CD8-positive, alpha-beta memory T cell (primary cell): ENCODE measurements at regions not wholly inside any gene's neighbourhood (a gene's known extent, or its start where the extent isn't known, plus 50 kb on each side); places are given as distances from the start of the nearest gene placed in this dataset.
"Not testable (repeated sequence)": the region's sequence is repeated elsewhere in the genome, so short reads cannot be mapped to it uniquely, and the experiment has no call there.

ENCODE experiments used
- CTCF ChIA-PET: fragments of 350-600 bp; sonication (Branson Sonifier 250); formaldehyde crosslinking; loops from one replicate; lab custom pipeline; 2021; ENCODE audit warnings: antibody characterized with exemption; lab: Charles Lee
- POLR2A ChIA-PET: fragments of 350-600 bp; sonication (Branson Sonifier 250); formaldehyde crosslinking; loops from one replicate; lab custom pipeline; 2021; ENCODE audit warnings: antibody characterized with exemption; lab: Charles Lee
- DNase-seq, 5 donors: peaks; one replicate each; pipeline versions ENCODE4 v3.0.0 to v3.0.0-alpha.2; 2020 to 2022; ENCODE audit warnings: mixed read lengths in 1 of 5
- H3K27ac ChIP-seq: one replicate; pipeline ENCODE4 v1.7.0; 2013; ENCODE audit warnings: low read depth, mild to moderate bottlenecking, low read length, moderate library complexity
- H3K27me3 ChIP-seq: 2 replicates; pipeline ENCODE4 v1.7.0; 2013; ENCODE audit warnings: low read length, mild to moderate bottlenecking; ENCODE audit not compliant: insufficient read depth, poor library complexity, severe bottlenecking
- H3K36me3 ChIP-seq: 2 replicates; pipeline ENCODE4 v1.7.0; 2013; ENCODE audit warnings: mild to moderate bottlenecking, low read length, moderate library complexity; ENCODE audit not compliant: insufficient read depth
- H3K4me1 ChIP-seq: 2 replicates; pipeline ENCODE4 v1.7.0; 2013; ENCODE audit warnings: mild to moderate bottlenecking, low read length, moderate library complexity; ENCODE audit not compliant: insufficient read depth
- H3K4me3 ChIP-seq: 2 replicates; pipeline ENCODE4 v1.7.0; 2013; ENCODE audit warnings: mild to moderate bottlenecking, low read length
- H3K9me3 ChIP-seq: 2 replicates; pipeline ENCODE4 v1.7.0; 2013; ENCODE audit warnings: mild to moderate bottlenecking, low read length
- H3K27ac Mint-ChIP-seq, 8 donors: one replicate each; pipeline ENCODE4 v1.8.0; 2020 to 2021; ENCODE audit warnings: mixed read lengths in 8 of 8, mild to moderate bottlenecking in 6 of 8, inconsistent platforms in 3 of 8, moderate library complexity in 3 of 8
- H3K27me3 Mint-ChIP-seq, 2 donors: one replicate each; pipeline ENCODE4 v1.8.0; 2020 to 2021; ENCODE audit warnings: mixed read lengths in 2 of 2, mild to moderate bottlenecking in 1 of 2, moderate library complexity in 1 of 2
- H3K36me3 Mint-ChIP-seq, 3 donors: one replicate each; pipeline ENCODE4 v1.8.0; 2020 to 2021; ENCODE audit warnings: mixed read lengths in 3 of 3, inconsistent platforms in 1 of 3, mild to moderate bottlenecking in 1 of 3
- H3K4me1 Mint-ChIP-seq, 3 donors: one replicate each; pipeline ENCODE4 v1.8.0; 2020 to 2021; ENCODE audit warnings: mixed read lengths in 3 of 3, inconsistent platforms in 1 of 3, mild to moderate bottlenecking in 1 of 3
- H3K4me3 Mint-ChIP-seq, 7 donors: one replicate each; pipeline ENCODE4 v1.8.0; 2020 to 2021; ENCODE audit warnings: mixed read lengths in 7 of 7, mild to moderate bottlenecking in 6 of 7, moderate library complexity in 4 of 7, inconsistent platforms in 2 of 7
- H3K9me3 Mint-ChIP-seq, 5 donors: one replicate each; pipeline ENCODE4 v1.8.0; 2020 to 2022; ENCODE audit warnings: mixed read lengths in 5 of 5, mild to moderate bottlenecking in 3 of 5, moderate library complexity in 2 of 5, inconsistent platforms in 1 of 5

GRCh38 chr18:75696391-75696790, 268.9 kb upstream of the SMIM21 start:
- Mint-ChIP-seq H3K27me3 (peaks cover 0 to 1% of the 10 kb centered on the region in 2 donors), H3K4me1 (no peaks in the 10 kb centered on the region), H3K9me3 (peaks cover 0 to 6% (median 0%) of the 10 kb centered on the region in 5 donors), H3K27ac (no peak overlapping the region), H3K36me3 (no peaks in the 10 kb centered on the region), H3K4me3 (no peak overlapping the region)
- Histone ChIP-seq H3K4me1 (no peaks in the 10 kb centered on the region), H3K4me3 (no peak overlapping the region), H3K9me3 (no peaks in the 10 kb centered on the region), H3K36me3 (no peaks in the 10 kb centered on the region), H3K27ac (no peak overlapping the region), H3K27me3 (no peaks in the 10 kb centered on the region)
- ChIA-PET CTCF (no interaction called here), POLR2A (no interaction called here)
- no peak for DNase-seq

- H3K27ac ChIP-seq: no peak overlapping the region
- Mint-ChIP-seq H3K9me3 (peaks cover 0 to 6% (median 0%) of the 10 kb centered on the region in 5 donors), H3K27me3 (peaks cover 1 to 6% of the 10 kb centered on the region in 2 donors), H3K27ac (no peak overlapping the region), H3K4me1 (no peaks in the 10 kb centered on the region), H3K4me3 (no peak overlapping the region), H3K36me3 (no peaks in the 10 kb centered on the region)
- POLR2A ChIA-PET: no interaction called here
- no peaks in the 10 kb centered on the region for H3K9me3 ChIP-seq
- H3K4me1 ChIP-seq: no peaks in the 10 kb centered on the region
- no peaks in the 10 kb centered on the region for H3K36me3 ChIP-seq
- H3K27me3 ChIP-seq: no peaks in the 10 kb centered on the region
- DNase-seq: no peak
- no peak overlapping the region for H3K4me3 ChIP-seq
- CTCF ChIA-PET: no interaction called here
Measured at GRCh38 chr18:75694292-75694691, 266.8 kb upstream of the SMIM21 start.

DNA sequence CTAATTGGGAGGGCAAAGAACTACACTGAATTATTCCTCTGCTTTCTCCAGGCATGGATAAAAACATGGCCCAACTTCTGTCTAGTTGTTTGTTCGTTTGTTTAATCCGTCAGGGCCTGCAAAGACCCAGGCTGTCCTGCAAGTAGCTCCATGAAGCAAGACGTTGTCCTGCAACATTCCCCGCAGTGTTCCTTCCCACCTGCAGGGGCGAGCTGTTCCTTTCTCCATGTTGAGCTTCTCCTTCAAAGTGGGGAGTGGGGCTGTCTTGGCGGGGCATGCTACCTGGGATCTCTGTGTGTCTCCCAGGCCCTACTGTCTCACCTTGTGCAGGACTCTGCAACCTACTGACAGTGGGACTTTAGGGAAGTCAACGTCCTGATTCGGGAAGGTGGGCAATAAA, 264.0 kb upstream of the SMIM21 start:
- no peak for DNase-seq
- H3K27me3 Mint-ChIP-seq: peaks cover 1 to 6% of the 10 kb centered on the region in 2 donors
- peaks cover 0 to 4% (median 0%) of the 10 kb centered on the region in 5 donors for H3K9me3 Mint-ChIP-seq
- Histone ChIP-seq H3K4me1 (no peaks in the 10 kb centered on the region), H3K4me3 (no peak overlapping the region), H3K27ac (no peak overlapping the region), H3K27me3 (no peaks in the 10 kb centered on the region), H3K9me3 (no peaks in the 10 kb centered on the region), H3K36me3 (no peaks in the 10 kb centered on the region)
- H3K4me3 Mint-ChIP-seq: no peak overlapping the region
- H3K4me1 Mint-ChIP-seq: no peaks in the 10 kb centered on the region
- POLR2A ChIA-PET: no interaction called here
- CTCF ChIA-PET: no interaction called here
- H3K36me3 Mint-ChIP-seq: no peaks in the 10 kb centered on the region
- H3K27ac Mint-ChIP-seq: no peak overlapping the region

GRCh38 chr18:75690283-75690682, 262.8 kb upstream of the SMIM21 start:
- H3K27ac ChIP-seq, H3K27me3 ChIP-seq, H3K27me3 Mint-ChIP-seq, H3K4me3 Mint-ChIP-seq, H3K9me3 ChIP-seq, CTCF ChIA-PET, H3K27ac Mint-ChIP-seq, H3K4me3 ChIP-seq, DNase-seq, H3K36me3 Mint-ChIP-seq, H3K9me3 Mint-ChIP-seq, H3K4me1 Mint-ChIP-seq, H3K4me1 ChIP-seq, POLR2A ChIA-PET, H3K36me3 ChIP-seq: not testable (repeated sequence)

GRCh38 chr18:75687626-75688025, 260.1 kb upstream of the SMIM21 start:
- ChIA-PET POLR2A (no interaction called here), CTCF (no interaction called here)
- Mint-ChIP-seq H3K36me3 (no peaks in the 10 kb centered on the region), H3K4me1 (no peaks in the 10 kb centered on the region), H3K9me3 (no peaks in the 10 kb centered on the region), H3K4me3 (no peak overlapping the region), H3K27me3 (peaks cover 2 to 8% of the 10 kb centered on the region in 2 donors), H3K27ac (no peak overlapping the region)
- Histone ChIP-seq H3K36me3 (no peaks in the 10 kb centered on the region), H3K27me3 (no peaks in the 10 kb centered on the region), H3K4me3 (no peak overlapping the region), H3K27ac (no peak overlapping the region), H3K9me3 (no peaks in the 10 kb centered on the region), H3K4me1 (no peaks in the 10 kb centered on the region)
- DNase-seq: no peak

GRCh38 chr18:75683426-75683825, 255.9 kb upstream of the SMIM21 start:
- Mint-ChIP-seq H3K27ac (no peak overlapping the region), H3K36me3 (no peaks in the 10 kb centered on the region), H3K27me3 (peaks cover 5 to 12% of the 10 kb centered on the region in 2 donors), H3K4me3 (no peak overlapping the region), H3K9me3 (peaks cover 0 to 1% (median 0%) of the 10 kb centered on the region in 5 donors), H3K4me1 (no peaks in the 10 kb centered on the region)
- POLR2A ChIA-PET: no interaction called here
- CTCF ChIA-PET: no interaction called here
- DNase-seq: no peak
- no peaks in the 10 kb centered on the region for H3K9me3 ChIP-seq
- no peak overlapping the region for H3K27ac ChIP-seq
- no peak overlapping the region for H3K4me3 ChIP-seq
- no peaks in the 10 kb centered on the region for H3K4me1 ChIP-seq
- H3K27me3 ChIP-seq: no peaks in the 10 kb centered on the region
- H3K36me3 ChIP-seq: no peaks in the 10 kb centered on the region

DNA sequence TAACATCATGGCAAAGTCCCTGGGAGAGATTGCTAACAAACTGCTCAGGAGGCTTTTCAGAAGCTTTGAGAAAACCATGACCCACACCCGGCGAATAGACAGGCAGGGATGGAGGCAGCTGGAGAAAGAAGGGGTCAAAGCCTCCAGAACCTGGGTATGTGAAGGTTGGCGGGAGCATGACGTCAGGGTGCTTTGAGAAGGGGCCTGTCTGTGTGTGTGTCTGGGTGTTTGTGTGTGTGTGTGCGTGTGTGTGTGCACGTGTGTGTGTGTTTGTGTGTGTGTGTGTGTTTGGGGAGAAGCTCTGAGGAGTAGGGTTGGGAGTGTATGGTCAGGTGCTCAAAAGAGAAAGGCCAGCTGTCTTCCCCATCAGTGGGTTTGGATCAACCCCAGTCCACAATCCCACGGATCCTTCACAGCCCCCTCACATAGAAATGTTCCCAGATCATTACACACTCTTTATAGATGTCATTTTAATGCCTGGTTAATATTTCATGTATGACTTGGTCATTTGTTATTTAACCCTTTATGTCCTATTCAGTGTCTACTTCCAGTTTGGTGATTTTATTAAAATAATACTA, 254.1 kb upstream of the SMIM21 start:
- POLR2A ChIA-PET: no interaction called here
- H3K4me3 Mint-ChIP-seq: no peak overlapping the region

GRCh38 chr18:75679331-75679730, 251.8 kb upstream of the SMIM21 start:
- ChIA-PET POLR2A (no interaction called here), CTCF (no interaction called here)
- no peaks in the 10 kb centered on the region for H3K4me1 ChIP-seq
- H3K27ac Mint-ChIP-seq: no peak overlapping the region
- H3K27me3 ChIP-seq: no peaks in the 10 kb centered on the region
- peaks cover 4 to 10% of the 10 kb centered on the region in 2 donors for H3K27me3 Mint-ChIP-seq
- no peaks in the 10 kb centered on the region for H3K36me3 ChIP-seq
- H3K4me3 Mint-ChIP-seq: no peak overlapping the region
- no peaks in the 10 kb centered on the region for H3K4me1 Mint-ChIP-seq
- no peak for DNase-seq
- no peak overlapping the region for H3K4me3 ChIP-seq
- H3K9me3 ChIP-seq: no peaks in the 10 kb centered on the region
- no peak overlapping the region for H3K27ac ChIP-seq
- H3K9me3 Mint-ChIP-seq: peaks cover 0 to 1% (median 0%) of the 10 kb centered on the region in 5 donors
- no peaks in the 10 kb centered on the region for H3K36me3 Mint-ChIP-seq

More for the DNA sequence above, 254.1 kb upstream of the SMIM21 start:
- H3K36me3 ChIP-seq: no peaks in the 10 kb centered on the region
- Mint-ChIP-seq H3K4me1 (no peaks in the 10 kb centered on the region), H3K27me3 (peaks cover 5 to 12% of the 10 kb centered on the region in 2 donors), H3K36me3 (no peaks in the 10 kb centered on the region), H3K9me3 (peaks cover 0 to 1% (median 0%) of the 10 kb centered on the region in 5 donors), H3K27ac (no peak overlapping the region)
- no peaks in the 10 kb centered on the region for H3K27me3 ChIP-seq
- DNase-seq: no peak
- no peaks in the 10 kb centered on the region for H3K9me3 ChIP-seq
- no peaks in the 10 kb centered on the region for H3K4me1 ChIP-seq
- no peak overlapping the region for H3K4me3 ChIP-seq
- CTCF ChIA-PET: interaction anchor here (0.6 kb wide), 1 partner anchor 286 kb away, joined by 3 read pairs; no protein-coding TSS in a partner anchor
- H3K27ac ChIP-seq: no peak overlapping the region
